ENCODE measurements at regions not wholly inside any gene's neighbourhood (a gene's known extent, or its start where the extent isn't known, plus 50 kb on each side); places are given as distances from the start of the nearest gene placed in this dataset.

- no peak for TF ChIP-seq CTCF (IDR thresholded peaks at IDR 0.05; ENCODE audit: low read depth, low read length, missing control alignments)
These were observed 52.2 kb upstream of the PRL start for GRCh38 chr6:22349051-22349450.

GRCh38 chr6:22349528-22349927 lies 52.7 kb upstream of the PRL start:
- no peak overlapping the region for H3K4me3 ChIP-seq (replicated peaks; ENCODE audit: low read depth, low read length)
- no peak for TF ChIP-seq CTCF (IDR thresholded peaks at IDR 0.05; ENCODE audit: low read depth, low read length, missing control alignments)
- no peak for DNase-seq (ENCODE audit: extremely low read depth, low read depth)

More at GRCh38 chr6:22349051-22349450, 52.2 kb upstream of the PRL start:
- H3K4me3 ChIP-seq (replicated peaks; ENCODE audit: low read depth, low read length), result no peak overlapping the region
- DNase-seq (ENCODE audit: extremely low read depth, low read depth), result no peak

DNA sequence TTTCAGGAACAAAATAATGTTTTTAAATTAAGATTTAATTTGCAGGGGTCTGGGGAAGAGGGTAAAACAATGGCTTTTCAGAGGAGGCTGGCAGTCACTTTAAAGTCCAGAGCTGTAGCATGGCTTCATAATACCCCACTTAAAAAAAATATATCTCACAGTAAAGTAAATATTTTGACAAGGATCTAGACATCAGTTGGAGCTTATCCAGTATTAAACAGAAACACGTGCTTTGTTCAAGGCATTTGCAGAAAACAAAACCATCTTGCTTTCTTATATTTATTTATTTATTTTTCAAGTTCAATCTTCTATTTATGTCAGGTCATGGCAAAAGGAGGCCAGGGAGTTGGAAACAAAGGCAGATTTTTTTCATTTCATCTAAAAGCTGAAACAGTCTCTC lies 53.3 kb upstream of the PRL start:
- no peak overlapping the region for H3K4me3 ChIP-seq (replicated peaks; ENCODE audit: low read depth, low read length)
- no peak for DNase-seq (ENCODE audit: extremely low read depth, low read depth)
- TF ChIP-seq CTCF (IDR thresholded peaks at IDR 0.05; ENCODE audit: low read depth, low read length, missing control alignments), result no peak

DNA sequence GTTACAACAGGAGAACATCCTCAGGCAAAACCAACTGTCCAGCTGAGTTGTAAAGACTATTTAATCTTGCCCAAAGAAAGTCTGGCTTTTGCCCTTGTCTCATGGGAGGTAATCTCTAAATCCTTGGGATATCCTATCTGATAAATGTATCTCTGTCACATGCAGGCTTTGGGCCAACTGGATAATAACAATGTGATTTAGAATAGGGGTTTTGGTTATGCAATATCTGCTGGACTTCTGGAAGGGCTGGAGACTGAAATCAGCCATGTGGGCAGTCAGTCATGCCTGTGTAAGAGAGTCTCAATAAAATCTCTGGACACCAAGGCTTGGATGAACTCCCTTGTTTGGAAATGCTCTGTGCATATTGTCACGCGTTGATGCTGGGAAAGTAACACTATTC lies 56.3 kb upstream of the PRL start:
- no peak for DNase-seq (ENCODE audit: extremely low read depth, low read depth)
- no peak overlapping the region for H3K4me3 ChIP-seq (replicated peaks; ENCODE audit: low read depth, low read length)
- TF ChIP-seq CTCF (IDR thresholded peaks at IDR 0.05; ENCODE audit: low read depth, low read length, missing control alignments), result no peak

DNA sequence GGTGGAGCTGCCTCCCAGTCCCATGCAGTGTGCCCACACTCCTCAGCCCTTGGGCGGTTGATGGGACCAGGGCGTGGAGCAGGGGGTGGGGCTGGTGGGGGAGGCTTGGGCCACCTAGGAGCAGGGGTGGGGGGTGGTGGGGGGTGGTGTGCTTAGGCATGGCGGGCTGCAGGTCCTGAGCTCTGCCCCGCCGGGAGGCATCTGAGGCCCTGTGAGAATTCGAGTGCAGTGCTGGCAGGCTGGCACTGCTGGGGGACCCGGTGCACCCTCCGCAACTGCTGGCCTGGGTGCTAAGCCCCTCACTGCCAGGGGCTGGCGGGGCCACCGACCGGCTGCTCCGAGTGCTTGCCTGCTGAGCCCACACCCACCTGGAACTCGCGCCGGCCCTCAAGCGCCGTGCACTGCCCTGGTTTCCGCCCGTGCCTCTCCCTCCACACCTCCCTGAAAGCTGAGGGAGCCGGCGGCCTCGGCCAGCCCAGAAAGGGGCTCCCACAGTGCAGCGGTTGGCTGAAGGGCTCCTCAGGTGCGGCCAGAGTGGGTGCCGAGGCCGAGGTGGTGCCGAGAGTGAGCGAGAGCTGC lies 59.6 kb upstream of the PRL start:
- H3K4me3 ChIP-seq (replicated peaks; ENCODE audit: low read depth, low read length), result no peak overlapping the region
- no peak for DNase-seq (ENCODE audit: extremely low read depth, low read depth)
- TF ChIP-seq CTCF (IDR thresholded peaks at IDR 0.05; ENCODE audit: low read depth, low read length, missing control alignments), result no peak

DNA sequence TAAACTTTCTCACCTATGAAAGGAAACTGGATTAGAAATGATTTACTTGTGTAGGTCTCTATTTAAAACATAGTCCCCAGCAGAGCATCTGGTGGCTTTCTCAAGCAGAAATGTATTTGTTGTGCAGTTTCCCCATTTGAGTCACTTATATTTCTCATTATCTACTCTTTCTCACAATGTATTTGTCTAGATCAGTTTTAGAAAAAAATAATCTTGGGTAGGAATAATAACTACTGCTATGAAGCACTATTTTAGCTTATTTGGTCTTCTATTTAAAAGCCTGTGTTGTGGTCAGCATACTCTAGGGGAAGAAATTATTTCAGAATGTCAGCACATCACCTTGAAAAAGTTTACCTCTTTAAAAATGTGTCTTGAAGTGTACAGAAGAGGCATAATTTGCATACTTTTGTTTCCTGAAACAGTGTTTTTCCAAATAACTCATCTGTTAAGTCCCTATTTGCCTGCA lies 60.9 kb upstream of the PRL start:
- no peak for TF ChIP-seq CTCF (IDR thresholded peaks at IDR 0.05; ENCODE audit: low read depth, low read length, missing control alignments)
- H3K4me3 ChIP-seq (replicated peaks; ENCODE audit: low read depth, low read length), result no peak overlapping the region
- no peak for DNase-seq (ENCODE audit: extremely low read depth, low read depth)

GRCh38 chr6:22361576-22361975 lies 64.7 kb upstream of the PRL start:
- H3K4me3 ChIP-seq (replicated peaks; ENCODE audit: low read depth, low read length), result no peak overlapping the region
- no peak for TF ChIP-seq CTCF (IDR thresholded peaks at IDR 0.05; ENCODE audit: low read depth, low read length, missing control alignments)
- no peak for DNase-seq (ENCODE audit: extremely low read depth, low read depth)

Measured in HFF-Myc (cell line).